Right lobe of liver (tissue), 4 donors: ENCODE measurements at regions not wholly inside any gene's neighbourhood (a gene's known extent, or its start where the extent isn't known, plus 50 kb on each side); places are given as distances from the start of the nearest gene placed in this dataset.

Source experiments
- CTCF ChIP-seq, 4 donors: fragments of 200-600 bp in 3 of 4; fragments of 450-650 bp in 1 of 4; IDR thresholded peaks; one replicate each; pipeline versions ENCODE4 v1.5.1 to v1.8.0; 2016 to 2022; ENCODE audit warnings: antibody characterized with exemption in 4 of 4, mild to moderate bottlenecking in 2 of 4
- POLR2A ChIP-seq: fragments of 450-650 bp; IDR thresholded peaks from one replicate; pipeline ENCODE4 v1.6.1; 2017; ENCODE audit warnings: antibody characterized with exemption, mild to moderate bottlenecking
- donor health status: DM: no; HTN: no; CAD: no.
- donor health status: DM: no; HTN: no; CAD: no.
- donor health status: DM: no; HTN: yes; CAD: no.

- no peak for TF ChIP-seq POLR2A
- TF ChIP-seq CTCF (IDR thresholded peaks at IDR 0.05): no peak
Observed at GRCh38 chr7:35398518-35398917, 144.6 kb upstream of the TBX20 start.
